GM12892 (cell line): ENCODE measurements at regions not wholly inside any gene's neighbourhood (a gene's known extent, or its start where the extent isn't known, plus 50 kb on each side); places are given as distances from the start of the nearest gene placed in this dataset.

Source experiments
- POLR2AphosphoS5 ChIP-seq: IDR thresholded peaks from 2 replicates; pipeline ENCODE4 v1.6.1; 2011; ENCODE audit warnings: low read depth, low read length, control low read depth
- TAF1 ChIP-seq: IDR thresholded peaks from 2 replicates; pipeline ENCODE4 v1.6.1; 2011; ENCODE audit warnings: low read depth, mild to moderate bottlenecking, control low read depth, low read length, borderline replicate concordance

GRCh38 chr3:67995206-67995605, 340.8 kb upstream of the SUCLG2 start:
- no peak for TF ChIP-seq POLR2AphosphoS5
- TF ChIP-seq TAF1, result no peak
